ENCODE measurements at regions not wholly inside any gene's neighbourhood (a gene's known extent, or its start where the extent isn't known, plus 50 kb on each side); places are given as distances from the start of the nearest gene placed in this dataset.

- TF ChIP-seq, protein P1, sequence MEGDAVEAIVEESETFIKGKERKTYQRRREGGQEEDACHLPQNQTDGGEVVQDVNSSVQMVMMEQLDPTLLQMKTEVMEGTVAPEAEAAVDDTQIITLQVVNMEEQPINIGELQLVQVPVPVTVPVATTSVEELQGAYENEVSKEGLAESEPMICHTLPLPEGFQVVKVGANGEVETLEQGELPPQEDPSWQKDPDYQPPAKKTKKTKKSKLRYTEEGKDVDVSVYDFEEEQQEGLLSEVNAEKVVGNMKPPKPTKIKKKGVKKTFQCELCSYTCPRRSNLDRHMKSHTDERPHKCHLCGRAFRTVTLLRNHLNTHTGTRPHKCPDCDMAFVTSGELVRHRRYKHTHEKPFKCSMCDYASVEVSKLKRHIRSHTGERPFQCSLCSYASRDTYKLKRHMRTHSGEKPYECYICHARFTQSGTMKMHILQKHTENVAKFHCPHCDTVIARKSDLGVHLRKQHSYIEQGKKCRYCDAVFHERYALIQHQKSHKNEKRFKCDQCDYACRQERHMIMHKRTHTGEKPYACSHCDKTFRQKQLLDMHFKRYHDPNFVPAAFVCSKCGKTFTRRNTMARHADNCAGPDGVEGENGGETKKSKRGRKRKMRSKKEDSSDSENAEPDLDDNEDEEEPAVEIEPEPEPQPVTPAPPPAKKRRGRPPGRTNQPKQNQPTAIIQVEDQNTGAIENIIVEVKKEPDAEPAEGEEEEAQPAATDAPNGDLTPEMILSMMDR (IDR thresholded peaks at IDR 0.05; ENCODE audit: poor library complexity, severe bottlenecking), result no peak
- no peak for TF ChIP-seq EZH2 (IDR thresholded peaks at IDR 0.05; ENCODE audit: borderline replicate concordance, insufficient read depth, low read length, poor library complexity, severe bottlenecking)
These were observed 614.3 kb downstream of the XPNPEP1 start for GRCh38 chr10:109308971-109309370.
